ENCODE measurements at regions not wholly inside any gene's neighbourhood (a gene's known extent, or its start where the extent isn't known, plus 50 kb on each side); places are given as distances from the start of the nearest gene placed in this dataset.

GRCh38 chr12:61804301-61804700 is 455.9 kb upstream of the USP15 start:
- TF ChIP-seq EZH2 (IDR thresholded peaks at IDR 0.05; ENCODE audit: insufficient read depth, poor library complexity, severe bottlenecking) = no peak
- no peak for TF ChIP-seq EZH2phosphoT487 (IDR thresholded peaks at IDR 0.05; ENCODE audit: insufficient read depth, low read depth)
- Histone ChIP-seq H2AFZ (no peak overlapping the region), H3K4me2 (ENCODE audit: unreplicated experiment) (no peak overlapping the region), H3K4me1 (ENCODE audit: insufficient read depth) (no peaks in the 10 kb centered on the region), H3K4me3 (no peak overlapping the region), H3K9ac (no peak overlapping the region), H3K27me3 (replicated peaks; ENCODE audit: insufficient read depth) (no peaks in the 10 kb centered on the region), H3K79me2 (ENCODE audit: insufficient read depth) (no peaks in the 10 kb centered on the region), H3K9me2 (ENCODE audit: insufficient read depth) (no peaks in the 10 kb centered on the region), H3K9me3 (ENCODE audit: low read depth) (no peaks in the 10 kb centered on the region), H3K36me3 (ENCODE audit: low read depth) (no peaks in the 10 kb centered on the region), H3K27ac (no peak overlapping the region), H3F3A (ENCODE audit: insufficient read depth) (no peaks in the 10 kb centered on the region), H4K20me1 (ENCODE audit: insufficient read depth) (no peaks in the 10 kb centered on the region)
- DNase-seq = no peak
- in situ Hi-C loops (cut with MboI) = no loop called here

GRCh38 chr12:61808856-61809255 is 451.3 kb upstream of the USP15 start:
- Histone ChIP-seq H2AFZ (no peak overlapping the region), H3F3A (ENCODE audit: insufficient read depth) (no peaks in the 10 kb centered on the region), H3K79me2 (ENCODE audit: insufficient read depth) (no peaks in the 10 kb centered on the region), H3K27me3 (replicated peaks; ENCODE audit: insufficient read depth) (no peaks in the 10 kb centered on the region), H3K36me3 (ENCODE audit: low read depth) (no peaks in the 10 kb centered on the region), H4K20me1 (ENCODE audit: insufficient read depth) (no peaks in the 10 kb centered on the region), H3K9me3 (ENCODE audit: low read depth) (no peaks in the 10 kb centered on the region), H3K9ac (no peak overlapping the region), H3K4me1 (ENCODE audit: insufficient read depth) (no peaks in the 10 kb centered on the region), H3K9me2 (ENCODE audit: insufficient read depth) (no peaks in the 10 kb centered on the region), H3K27ac (no peak overlapping the region), H3K4me3 (no peak overlapping the region), H3K4me2 (ENCODE audit: unreplicated experiment) (no peak overlapping the region)
- 80 to 88% methylated on average over 4 of the region's 4 CpGs for WGBS, 2 experiments (ENCODE audit: low coverage in 1 of 2, low lambda C conversion rate in 2 of 2, missing lambda C conversion rate in 2 of 2)
- TF ChIP-seq EZH2 (IDR thresholded peaks at IDR 0.05; ENCODE audit: insufficient read depth, poor library complexity, severe bottlenecking) = no peak
- TF ChIP-seq EZH2phosphoT487 (IDR thresholded peaks at IDR 0.05; ENCODE audit: insufficient read depth, low read depth) = no peak
- DNase-seq = peak; percentile 0
- in situ Hi-C loops (cut with MboI) = no loop called here

- Histone ChIP-seq H3K27ac (no peak overlapping the region), H3K27me3 (replicated peaks; ENCODE audit: insufficient read depth) (no peaks in the 10 kb centered on the region), H3K9me3 (ENCODE audit: low read depth) (no peaks in the 10 kb centered on the region), H3K4me3 (no peak overlapping the region), H3K36me3 (ENCODE audit: low read depth) (no peaks in the 10 kb centered on the region), H4K20me1 (ENCODE audit: insufficient read depth) (no peaks in the 10 kb centered on the region), H3K9me2 (ENCODE audit: insufficient read depth) (no peaks in the 10 kb centered on the region), H3K4me1 (ENCODE audit: insufficient read depth) (no peaks in the 10 kb centered on the region), H3K79me2 (ENCODE audit: insufficient read depth) (no peaks in the 10 kb centered on the region), H3F3A (ENCODE audit: insufficient read depth) (no peaks in the 10 kb centered on the region), H3K4me2 (ENCODE audit: unreplicated experiment) (no peak overlapping the region), H2AFZ (no peak overlapping the region), H3K9ac (no peak overlapping the region)
- in situ Hi-C loops (cut with MboI) = no loop called here
- 70 to 72% methylated on average over 1 of the region's 1 CpG for WGBS, 2 experiments (ENCODE audit: low coverage in 1 of 2, low lambda C conversion rate in 2 of 2, missing lambda C conversion rate in 2 of 2)
- TF ChIP-seq EZH2 (IDR thresholded peaks at IDR 0.05; ENCODE audit: insufficient read depth, poor library complexity, severe bottlenecking) = no peak
- no peak for TF ChIP-seq EZH2phosphoT487 (IDR thresholded peaks at IDR 0.05; ENCODE audit: insufficient read depth, low read depth)
- no peak for DNase-seq
These were observed 449.7 kb upstream of the USP15 start for GRCh38 chr12:61810486-61810885.

- Histone ChIP-seq H3K9me3 (ENCODE audit: low read depth) (no peaks in the 10 kb centered on the region), H3K9me2 (ENCODE audit: insufficient read depth) (no peaks in the 10 kb centered on the region), H3F3A (ENCODE audit: insufficient read depth) (no peaks in the 10 kb centered on the region), H3K4me3 (no peak overlapping the region), H3K4me2 (ENCODE audit: unreplicated experiment) (no peak overlapping the region), H3K79me2 (ENCODE audit: insufficient read depth) (no peaks in the 10 kb centered on the region), H3K27me3 (replicated peaks; ENCODE audit: insufficient read depth) (no peaks in the 10 kb centered on the region), H4K20me1 (ENCODE audit: insufficient read depth) (no peaks in the 10 kb centered on the region), H2AFZ (no peak overlapping the region), H3K4me1 (ENCODE audit: insufficient read depth) (no peaks in the 10 kb centered on the region), H3K9ac (no peak overlapping the region), H3K36me3 (ENCODE audit: low read depth) (no peaks in the 10 kb centered on the region), H3K27ac (no peak overlapping the region)
- in situ Hi-C loops (cut with MboI) = no loop called here
- TF ChIP-seq EZH2 (IDR thresholded peaks at IDR 0.05; ENCODE audit: insufficient read depth, poor library complexity, severe bottlenecking) (no peak), EZH2phosphoT487 (IDR thresholded peaks at IDR 0.05; ENCODE audit: insufficient read depth, low read depth) (no peak)
- no peak for DNase-seq
These were observed 438.8 kb upstream of the USP15 start for GRCh38 chr12:61821381-61821780.

- H2AFZ ChIP-seq = no peak overlapping the region
- no peaks in the 10 kb centered on the region for H4K20me1 ChIP-seq (ENCODE audit: insufficient read depth)
- H3K4me1 ChIP-seq (ENCODE audit: insufficient read depth) = no peaks in the 10 kb centered on the region
- H3K4me3 ChIP-seq = no peak overlapping the region
- no peak for TF ChIP-seq EZH2 (IDR thresholded peaks at IDR 0.05; ENCODE audit: insufficient read depth, poor library complexity, severe bottlenecking)
- no peak for TF ChIP-seq EZH2phosphoT487 (IDR thresholded peaks at IDR 0.05; ENCODE audit: insufficient read depth, low read depth)
- no peaks in the 10 kb centered on the region for H3K9me3 ChIP-seq (ENCODE audit: low read depth)
- no peaks in the 10 kb centered on the region for H3K27me3 ChIP-seq (replicated peaks; ENCODE audit: insufficient read depth)
- no peaks in the 10 kb centered on the region for H3F3A ChIP-seq (ENCODE audit: insufficient read depth)
- no peaks in the 10 kb centered on the region for H3K9me2 ChIP-seq (ENCODE audit: insufficient read depth)
- no peak overlapping the region for H3K27ac ChIP-seq
- no peak overlapping the region for H3K9ac ChIP-seq
- no peaks in the 10 kb centered on the region for H3K79me2 ChIP-seq (ENCODE audit: insufficient read depth)
- WGBS, 2 experiments (ENCODE audit: low coverage in 1 of 2, low lambda C conversion rate in 2 of 2, missing lambda C conversion rate in 2 of 2) = 57 to 59% methylated on average over 3 of the region's 3 CpGs
- no peak for DNase-seq
- no peak overlapping the region for H3K4me2 ChIP-seq (ENCODE audit: unreplicated experiment)
- in situ Hi-C loops (cut with MboI) = no loop called here
- no peaks in the 10 kb centered on the region for H3K36me3 ChIP-seq (ENCODE audit: low read depth)
These were observed 437.1 kb upstream of the USP15 start for GRCh38 chr12:61823102-61823501.
